K562 (cell line): ENCODE measurements at regions not wholly inside any gene's neighbourhood (a gene's known extent, or its start where the extent isn't known, plus 50 kb on each side); places are given as distances from the start of the nearest gene placed in this dataset.

ENCODE experiments used
- ATAC-seq: fragments of 200-7000 bp; cut with Tn5 transposase; 3 replicates; pipeline ENCODE4 v1.9.1; 2020; ENCODE audit warnings: moderate library complexity
- BruUV-seq: library from RNA; stranded (reverse); fragments of 400-500 nt; replicated peaks from 2 replicates; lab custom pipeline; 2021; lab: Mats Ljungman, UMichigan
- CTCF ChIA-PET: fragments of 300-600 bp; formaldehyde crosslinking; extraction: SDS; loops from one replicate; lab custom pipeline; 2021; ENCODE audit warnings: low intra/inter-chr PET ratio; lab: Yijun Ruan, JAX
- POLR2A ChIA-PET: fragments of 300-600, 350-650 bp; sonication (Branson Sonifier 250); formaldehyde crosslinking; extraction: SDS; loops from one replicate; lab custom pipeline; 2021; ENCODE audit warnings: antibody characterized with exemption, inconsistent platforms; lab: Yijun Ruan, JAX
- DNase-seq, 4 experiments: peaks; one replicate each; pipeline versions ENCODE4 v3.0.0 to v3.0.0-alpha.2; 2011 to 2018; ENCODE audit warnings: low spot score in 3 of 4, mixed read lengths in 3 of 4; ENCODE audit errors: extremely low read depth in 1 of 4
- FAIRE-seq: peaks from 2 replicates; lab custom pipeline; 2011; peaks lifted over from hg19 to GRCh38; lab: Jason Lieb, UNC
- H2AFZ ChIP-seq: 2 replicates; pipeline ENCODE4 v1.6.0; 2011; ENCODE audit warnings: low read depth, low read length, control low read depth, inconsistent platforms
- H3K27ac ChIP-seq: fragments of 200-600 bp; 3 replicates; pipeline ENCODE4 v1.8.0; 2011; ENCODE audit warnings: low read depth, mild to moderate bottlenecking, control low read depth, inconsistent platforms, low read length, moderate library complexity, mixed read lengths; ENCODE audit errors: extremely low read depth
- H3K27me3 ChIP-seq, 2 experiments: fragments of 300-600 bp in 1 of 2; 2 replicates in 1 of 2; 3 replicates in 1 of 2; pipeline versions ENCODE4 v1.6.0 to v1.8.0; 2011; ENCODE audit warnings: inconsistent platforms in 2 of 2, low read length in 2 of 2, mild to moderate bottlenecking in 1 of 2, mixed read lengths in 1 of 2, moderate library complexity in 1 of 2; ENCODE audit not compliant: control insufficient read depth in 2 of 2, insufficient read depth in 2 of 2
- H3K36me3 ChIP-seq: fragments of 300-600 bp; 3 replicates; pipeline ENCODE4 v1.8.0; 2011; ENCODE audit warnings: mild to moderate bottlenecking, low read length, inconsistent platforms; ENCODE audit not compliant: control insufficient read depth, insufficient read depth
- H3K4me1 ChIP-seq, 2 experiments: fragments of 200-600 bp in 1 of 2; replicated peaks in 1 of 2; 2 replicates in 1 of 2; 3 replicates in 1 of 2; pipeline versions ENCODE4 v1.5.1 to v1.8.0; 2011; ENCODE audit warnings: inconsistent platforms in 2 of 2, low read length in 2 of 2, mild to moderate bottlenecking in 1 of 2, mixed read lengths in 1 of 2, moderate library complexity in 1 of 2; ENCODE audit not compliant: control insufficient read depth in 2 of 2, insufficient read depth in 2 of 2
- H3K4me2 ChIP-seq: 2 replicates; pipeline ENCODE4 v1.6.1; 2011; ENCODE audit warnings: low read length, control low read depth, inconsistent platforms, mixed read lengths; ENCODE audit not compliant: insufficient read depth
- H3K4me3 ChIP-seq: fragments of 200-600 bp; sonication (generic), shearing (Covaris generic); 2 replicates; pipeline ENCODE4 v1.5.1; 2016; ENCODE audit warnings: control low read depth, inconsistent platforms
- H3K79me2 ChIP-seq: fragments of 200-600 bp; 3 replicates; pipeline ENCODE4 v1.8.0; 2011; ENCODE audit warnings: low read length, inconsistent platforms; ENCODE audit not compliant: control insufficient read depth, insufficient read depth
- H3K9ac ChIP-seq, 2 experiments: 2 replicates each; pipeline versions ENCODE4 v1.6.0 to v1.6.1; 2011; ENCODE audit warnings: low read depth in 2 of 2, low read length in 2 of 2, control low read depth in 1 of 2, inconsistent platforms in 1 of 2, mild to moderate bottlenecking in 1 of 2, mixed read lengths in 1 of 2; ENCODE audit not compliant: insufficient read depth in 1 of 2
- H3K9me1 ChIP-seq: one replicate; pipeline ENCODE4 v1.6.0; 2011; ENCODE audit warnings: inconsistent platforms, mild to moderate bottlenecking, low read length, moderate library complexity; ENCODE audit not compliant: control insufficient read depth, insufficient read depth
- H3K9me3 ChIP-seq: replicated peaks from 2 replicates; pipeline ENCODE4 v1.5.1; 2011; ENCODE audit warnings: low read depth, low read length, inconsistent platforms; ENCODE audit not compliant: control insufficient read depth, insufficient read depth
- H4K20me1 ChIP-seq: replicated peaks from 2 replicates; pipeline ENCODE4 v1.6.1; 2011; ENCODE audit warnings: low read length, inconsistent platforms, mixed read lengths; ENCODE audit not compliant: control insufficient read depth, insufficient read depth
- HMG20B ChIP-seq: fragments of 250-450 bp; sonication (Bioruptor Pico); IDR thresholded peaks from 2 replicates; pipeline ENCODE4 v1.5.0; 2021; ENCODE audit warnings: mild to moderate bottlenecking
- MED1 ChIP-seq: sonication (generic); formaldehyde crosslinking; IDR thresholded peaks from 2 replicates; pipeline ENCODE4 v1.8.1; 2023; ENCODE audit warnings: missing genetic modification reagents, borderline replicate concordance
- NONO ChIP-seq, 2 experiments: fragments of 200-400 bp in 1 of 2; fragments of 450-650 bp in 1 of 2; formaldehyde crosslinking in 1 of 2; IDR thresholded peaks; 2 replicates each; pipeline ENCODE4 v1.6.1; 2017; ENCODE audit warnings: low read depth in 2 of 2, mild to moderate bottlenecking in 2 of 2, moderate library complexity in 2 of 2, low read length in 1 of 2
- NR2C2 ChIP-seq, 2 experiments: fragments of 200-800 bp in 1 of 2; sonication (Bioruptor generic) in 1 of 2; sonication (generic) in 1 of 2; formaldehyde crosslinking in 1 of 2; IDR thresholded peaks; 2 replicates each; pipeline versions ENCODE4 v1.6.1 to v1.8.0; 2016 to 2022; ENCODE audit warnings: mild to moderate bottlenecking in 1 of 2, missing compliant biosample characterization in 1 of 2, missing genetic modification characterization in 1 of 2, missing genetic modification reagents in 1 of 2
- PRMT5 ChIP-seq: sonication (generic); formaldehyde crosslinking; IDR thresholded peaks from 2 replicates; pipeline ENCODE4 v1.5.0; 2020; ENCODE audit warnings: missing genetic modification reagents
- RAD51 ChIP-seq: fragments of 450-650 bp; IDR thresholded peaks from 2 replicates; pipeline ENCODE4 v1.7.1; 2016; ENCODE audit warnings: low read depth, mild to moderate bottlenecking, borderline replicate concordance
- RBM34 ChIP-seq: fragments of 200-400 bp; formaldehyde crosslinking; IDR thresholded peaks from 2 replicates; pipeline ENCODE4 v1.6.1; 2018; ENCODE audit warnings: low read length, borderline replicate concordance; ENCODE audit not compliant: insufficient read depth
- RCOR1 ChIP-seq, 2 experiments: IDR thresholded peaks; 2 replicates each; pipeline ENCODE4 v1.6.1; 2012; ENCODE audit warnings: low read depth in 2 of 2, low read length in 2 of 2, borderline replicate concordance in 1 of 2, improper control_type of control experiment in 1 of 2
- SMARCA4 ChIP-seq: fragments of 450-650 bp; IDR thresholded peaks from 2 replicates; pipeline ENCODE4 v1.6.1; 2016
- SMARCC2 ChIP-seq: fragments of 450-650 bp; IDR thresholded peaks from 2 replicates; pipeline ENCODE4 v1.6.1; 2017; ENCODE audit warnings: antibody characterized with exemption, moderate library complexity, mild to moderate bottlenecking, low read depth
- SP2 ChIP-seq: IDR thresholded peaks from 2 replicates; pipeline ENCODE4 v1.6.1; 2011; ENCODE audit warnings: mild to moderate bottlenecking, low read depth, low read length, moderate library complexity; ENCODE audit not compliant: poor library complexity, severe bottlenecking; ENCODE audit errors: extremely low read depth
- ZC3H8 ChIP-seq: fragments of 450-650 bp; IDR thresholded peaks from 2 replicates; pipeline ENCODE4 v1.6.1; 2017
- ZSCAN32 ChIP-seq: fragments of 450-650 bp; formaldehyde crosslinking; IDR thresholded peaks from 2 replicates; pipeline ENCODE4 v1.4.0; 2020; ENCODE audit warnings: mild to moderate bottlenecking, moderate library complexity
- WGBS: fragments of 100-300 bp; shearing (Covaris generic); methylation state at CpG from one replicate; pipeline ENCODE4 v1.1.6; 2016; ENCODE audit warnings: low coverage, mixed read lengths; ENCODE audit not compliant: insufficient coverage; ENCODE audit errors: missing lambda C conversion rate; 5-methylcytosine and 5-hydroxymethylcytosine counted together
- in situ Hi-C: fragments of 300-500 bp; cut with MboI; formaldehyde crosslinking; loops from 4 replicates; pipeline ENCODE4 v1.15.0; 2018; ENCODE audit warnings: inconsistent platforms, mixed read lengths
- intact Hi-C: fragments of 100-400 bp; cut with micrococcal nuclease; formaldehyde crosslinking; loops from 2 replicates; pipeline ENCODE4 v1.14.2; 2022
- TF ChIP-seq, protein P1 (sequence below): sonication (generic); formaldehyde crosslinking; IDR thresholded peaks from 2 replicates; pipeline ENCODE4 v1.8.0; 2023; ENCODE audit warnings: missing genetic modification reagents, mild to moderate bottlenecking, borderline replicate concordance
- TF ChIP-seq, protein P2 (sequence below): fragments of 450-650 bp; IDR thresholded peaks from 2 replicates; pipeline ENCODE4 v1.6.1; 2016; ENCODE audit warnings: borderline replicate concordance

DNA sequence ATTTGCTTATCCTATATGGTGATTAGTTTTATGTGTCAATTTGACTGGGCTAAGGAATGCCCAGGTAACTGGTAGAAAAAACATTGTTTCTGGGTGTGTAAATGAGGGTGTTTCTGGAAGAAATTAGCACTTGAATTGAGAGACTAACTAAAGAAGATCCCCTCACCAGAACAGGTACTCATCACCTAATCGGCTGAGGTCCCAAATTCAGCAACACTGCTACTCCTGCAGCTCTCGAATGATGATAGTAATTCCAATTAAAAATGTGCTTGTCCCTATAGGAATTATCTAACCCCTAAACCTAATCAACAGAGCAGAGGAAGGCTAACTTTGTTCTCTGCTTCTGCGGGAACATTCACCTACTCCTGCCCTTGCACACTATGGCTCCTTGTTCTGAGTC, 464.5 kb upstream of the CHST9 start:
- H3K9me1 ChIP-seq, result no peaks in the 10 kb centered on the region
- 3% methylated on average over 3 of the region's 3 CpGs for WGBS
- H3K36me3 ChIP-seq, result no peaks in the 10 kb centered on the region
- no peaks in the 10 kb centered on the region for H4K20me1 ChIP-seq
- ChIA-PET CTCF (no interaction called here), POLR2A (no interaction called here)
- H3K9me3 ChIP-seq, result no peaks in the 10 kb centered on the region
- H3K4me2 ChIP-seq, result no peak overlapping the region
- no peak overlapping the region for H3K4me3 ChIP-seq
- DNase-seq (no peak), ATAC-seq (no peak), FAIRE-seq (no peak)
- H3K27me3 ChIP-seq, result no peaks in the 10 kb centered on the region
- in situ Hi-C loops (no loop called here), intact Hi-C loops (no loop called here)
- H3K9ac ChIP-seq, result no peak overlapping the region
- H3K4me1 ChIP-seq, result no peaks in the 10 kb centered on the region
- H2AFZ ChIP-seq, result no peak overlapping the region
- no peaks in the 10 kb centered on the region for H3K79me2 ChIP-seq
- no TSS peak for BruUV-seq
- H3K27ac ChIP-seq, result no peak overlapping the region
- TF ChIP-seq NR2C2 (CRISPR knock-in tag; IDR thresholded peaks at IDR 0.05) (no peak), NR2C2 (tag; IDR thresholded peaks at IDR 0.05) (no peak), SP2 (no peak), SMARCA4 (no peak), MED1 (CRISPR knock-in tag) (no peak), NONO (IDR thresholded peaks at IDR 0.05; ENCODE audit: low read depth in 2 of 2, low read length in 1 of 2) (no peak), PRMT5 (CRISPR knock-in tag) (no peak), ZC3H8 (no peak), HMG20B (CRISPR knock-in tag) (no peak), RBM34 (no peak), RAD51 (no peak), SMARCC2 (no peak), RCOR1 (IDR thresholded peaks at IDR 0.05; ENCODE audit: borderline replicate concordance in 1 of 2, low read depth in 2 of 2, low read length in 2 of 2) (no peak), ZSCAN32 (no peak)
- TF ChIP-seq, protein P1, sequence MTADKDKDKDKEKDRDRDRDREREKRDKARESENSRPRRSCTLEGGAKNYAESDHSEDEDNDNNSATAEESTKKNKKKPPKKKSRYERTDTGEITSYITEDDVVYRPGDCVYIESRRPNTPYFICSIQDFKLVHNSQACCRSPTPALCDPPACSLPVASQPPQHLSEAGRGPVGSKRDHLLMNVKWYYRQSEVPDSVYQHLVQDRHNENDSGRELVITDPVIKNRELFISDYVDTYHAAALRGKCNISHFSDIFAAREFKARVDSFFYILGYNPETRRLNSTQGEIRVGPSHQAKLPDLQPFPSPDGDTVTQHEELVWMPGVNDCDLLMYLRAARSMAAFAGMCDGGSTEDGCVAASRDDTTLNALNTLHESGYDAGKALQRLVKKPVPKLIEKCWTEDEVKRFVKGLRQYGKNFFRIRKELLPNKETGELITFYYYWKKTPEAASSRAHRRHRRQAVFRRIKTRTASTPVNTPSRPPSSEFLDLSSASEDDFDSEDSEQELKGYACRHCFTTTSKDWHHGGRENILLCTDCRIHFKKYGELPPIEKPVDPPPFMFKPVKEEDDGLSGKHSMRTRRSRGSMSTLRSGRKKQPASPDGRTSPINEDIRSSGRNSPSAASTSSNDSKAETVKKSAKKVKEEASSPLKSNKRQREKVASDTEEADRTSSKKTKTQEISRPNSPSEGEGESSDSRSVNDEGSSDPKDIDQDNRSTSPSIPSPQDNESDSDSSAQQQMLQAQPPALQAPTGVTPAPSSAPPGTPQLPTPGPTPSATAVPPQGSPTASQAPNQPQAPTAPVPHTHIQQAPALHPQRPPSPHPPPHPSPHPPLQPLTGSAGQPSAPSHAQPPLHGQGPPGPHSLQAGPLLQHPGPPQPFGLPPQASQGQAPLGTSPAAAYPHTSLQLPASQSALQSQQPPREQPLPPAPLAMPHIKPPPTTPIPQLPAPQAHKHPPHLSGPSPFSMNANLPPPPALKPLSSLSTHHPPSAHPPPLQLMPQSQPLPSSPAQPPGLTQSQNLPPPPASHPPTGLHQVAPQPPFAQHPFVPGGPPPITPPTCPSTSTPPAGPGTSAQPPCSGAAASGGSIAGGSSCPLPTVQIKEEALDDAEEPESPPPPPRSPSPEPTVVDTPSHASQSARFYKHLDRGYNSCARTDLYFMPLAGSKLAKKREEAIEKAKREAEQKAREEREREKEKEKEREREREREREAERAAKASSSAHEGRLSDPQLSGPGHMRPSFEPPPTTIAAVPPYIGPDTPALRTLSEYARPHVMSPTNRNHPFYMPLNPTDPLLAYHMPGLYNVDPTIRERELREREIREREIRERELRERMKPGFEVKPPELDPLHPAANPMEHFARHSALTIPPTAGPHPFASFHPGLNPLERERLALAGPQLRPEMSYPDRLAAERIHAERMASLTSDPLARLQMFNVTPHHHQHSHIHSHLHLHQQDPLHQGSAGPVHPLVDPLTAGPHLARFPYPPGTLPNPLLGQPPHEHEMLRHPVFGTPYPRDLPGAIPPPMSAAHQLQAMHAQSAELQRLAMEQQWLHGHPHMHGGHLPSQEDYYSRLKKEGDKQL (CRISPR knock-in tag), result no peak
- TF ChIP-seq, protein P2, sequence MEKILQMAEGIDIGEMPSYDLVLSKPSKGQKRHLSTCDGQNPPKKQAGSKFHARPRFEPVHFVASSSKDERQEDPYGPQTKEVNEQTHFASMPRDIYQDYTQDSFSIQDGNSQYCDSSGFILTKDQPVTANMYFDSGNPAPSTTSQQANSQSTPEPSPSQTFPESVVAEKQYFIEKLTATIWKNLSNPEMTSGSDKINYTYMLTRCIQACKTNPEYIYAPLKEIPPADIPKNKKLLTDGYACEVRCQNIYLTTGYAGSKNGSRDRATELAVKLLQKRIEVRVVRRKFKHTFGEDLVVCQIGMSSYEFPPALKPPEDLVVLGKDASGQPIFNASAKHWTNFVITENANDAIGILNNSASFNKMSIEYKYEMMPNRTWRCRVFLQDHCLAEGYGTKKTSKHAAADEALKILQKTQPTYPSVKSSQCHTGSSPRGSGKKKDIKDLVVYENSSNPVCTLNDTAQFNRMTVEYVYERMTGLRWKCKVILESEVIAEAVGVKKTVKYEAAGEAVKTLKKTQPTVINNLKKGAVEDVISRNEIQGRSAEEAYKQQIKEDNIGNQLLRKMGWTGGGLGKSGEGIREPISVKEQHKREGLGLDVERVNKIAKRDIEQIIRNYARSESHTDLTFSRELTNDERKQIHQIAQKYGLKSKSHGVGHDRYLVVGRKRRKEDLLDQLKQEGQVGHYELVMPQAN, result no peak
